ENCODE measurements at regions not wholly inside any gene's neighbourhood (a gene's known extent, or its start where the extent isn't known, plus 50 kb on each side); places are given as distances from the start of the nearest gene placed in this dataset.

GRCh38 chr15:101568821-101569555 is 79.5 kb upstream of the PCSK6 start (continued):
- TF ChIP-seq CTCF (IDR thresholded peaks at IDR 0.05) (no peak), ZBTB43 (CRISPR knock-in tag; IDR thresholded peaks at IDR 0.05) (no peak), ZNF416 (CRISPR knock-in tag; IDR thresholded peaks at IDR 0.05) (no peak), NFE2L1 (CRISPR knock-in tag; IDR thresholded peaks at IDR 0.05) (no peak), ZNF512 (CRISPR knock-in tag; IDR thresholded peaks at IDR 0.05; ENCODE audit: borderline replicate concordance) (no peak), JAZF1 (CRISPR knock-in tag; IDR thresholded peaks at IDR 0.05) (no peak), ZNF423 (CRISPR knock-in tag; IDR thresholded peaks at IDR 0.05) (no peak), TEAD1 (CRISPR knock-in tag; IDR thresholded peaks at IDR 0.05) (no peak)

DNA sequence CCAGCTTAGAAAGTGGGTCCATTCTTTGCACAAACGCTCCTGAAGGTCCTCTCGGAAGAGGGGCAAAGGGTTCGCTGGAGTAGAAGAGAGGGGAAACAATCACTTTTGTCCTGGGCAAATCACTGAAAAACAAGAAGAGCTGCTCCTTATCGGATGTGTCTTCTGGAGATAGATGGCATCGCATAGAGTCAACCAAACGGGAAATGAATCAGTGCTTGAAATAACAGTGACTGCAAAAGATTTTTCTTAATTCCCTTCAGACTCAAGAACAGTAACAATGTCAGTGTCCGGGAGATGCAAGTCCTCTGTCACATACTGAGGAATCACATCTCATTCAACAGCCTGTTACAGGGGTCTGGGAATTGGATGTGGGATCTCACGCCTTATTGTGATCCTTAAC is 78.8 kb upstream of the PCSK6 start:
- Mint-ChIP-seq H3K4me3 (no peak overlapping the region), H3K36me3 (no peaks in the 10 kb centered on the region), H3K27ac (no peak overlapping the region), H3K27me3 (ENCODE audit: low read depth) (no peaks in the 10 kb centered on the region), H3K9me3 (peaks cover 4% of the 10 kb centered on the region; the same call in 1 of the 2 replicates), H3K4me1 (no peaks in the 10 kb centered on the region)
- ChIA-PET CTCF (no interaction called here), POLR2A (no interaction called here)
- ATAC-seq = no peak
- TF ChIP-seq TCF7 (CRISPR knock-in tag; IDR thresholded peaks at IDR 0.05; ENCODE audit: low read depth) = no peak
- TF ChIP-seq MXD4 (CRISPR knock-in tag; IDR thresholded peaks at IDR 0.05; ENCODE audit: borderline replicate concordance) = no peak
- TF ChIP-seq, protein P1, sequence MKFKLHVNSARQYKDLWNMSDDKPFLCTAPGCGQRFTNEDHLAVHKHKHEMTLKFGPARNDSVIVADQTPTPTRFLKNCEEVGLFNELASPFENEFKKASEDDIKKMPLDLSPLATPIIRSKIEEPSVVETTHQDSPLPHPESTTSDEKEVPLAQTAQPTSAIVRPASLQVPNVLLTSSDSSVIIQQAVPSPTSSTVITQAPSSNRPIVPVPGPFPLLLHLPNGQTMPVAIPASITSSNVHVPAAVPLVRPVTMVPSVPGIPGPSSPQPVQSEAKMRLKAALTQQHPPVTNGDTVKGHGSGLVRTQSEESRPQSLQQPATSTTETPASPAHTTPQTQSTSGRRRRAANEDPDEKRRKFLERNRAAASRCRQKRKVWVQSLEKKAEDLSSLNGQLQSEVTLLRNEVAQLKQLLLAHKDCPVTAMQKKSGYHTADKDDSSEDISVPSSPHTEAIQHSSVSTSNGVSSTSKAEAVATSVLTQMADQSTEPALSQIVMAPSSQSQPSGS (CRISPR knock-in tag; IDR thresholded peaks at IDR 0.05; ENCODE audit: borderline replicate concordance, low read depth) = no peak
- TF ChIP-seq ZNF263 (CRISPR knock-in tag; IDR thresholded peaks at IDR 0.05; ENCODE audit: low read depth) = no peak
- TF ChIP-seq ZNF396 (CRISPR knock-in tag; IDR thresholded peaks at IDR 0.05; ENCODE audit: borderline replicate concordance) = no peak
- TF ChIP-seq IRF2 (CRISPR knock-in tag; IDR thresholded peaks at IDR 0.05; ENCODE audit: borderline replicate concordance, low read depth) = no peak
- TF ChIP-seq OVOL2 (CRISPR knock-in tag; IDR thresholded peaks at IDR 0.05; ENCODE audit: borderline replicate concordance) = no peak
- no peak for TF ChIP-seq GRHL2 (CRISPR knock-in tag; IDR thresholded peaks at IDR 0.05; ENCODE audit: insufficient replicate concordance, severe bottlenecking)
- no peak for TF ChIP-seq CREB1 (CRISPR knock-in tag; IDR thresholded peaks at IDR 0.05)
- TF ChIP-seq, protein P2, sequence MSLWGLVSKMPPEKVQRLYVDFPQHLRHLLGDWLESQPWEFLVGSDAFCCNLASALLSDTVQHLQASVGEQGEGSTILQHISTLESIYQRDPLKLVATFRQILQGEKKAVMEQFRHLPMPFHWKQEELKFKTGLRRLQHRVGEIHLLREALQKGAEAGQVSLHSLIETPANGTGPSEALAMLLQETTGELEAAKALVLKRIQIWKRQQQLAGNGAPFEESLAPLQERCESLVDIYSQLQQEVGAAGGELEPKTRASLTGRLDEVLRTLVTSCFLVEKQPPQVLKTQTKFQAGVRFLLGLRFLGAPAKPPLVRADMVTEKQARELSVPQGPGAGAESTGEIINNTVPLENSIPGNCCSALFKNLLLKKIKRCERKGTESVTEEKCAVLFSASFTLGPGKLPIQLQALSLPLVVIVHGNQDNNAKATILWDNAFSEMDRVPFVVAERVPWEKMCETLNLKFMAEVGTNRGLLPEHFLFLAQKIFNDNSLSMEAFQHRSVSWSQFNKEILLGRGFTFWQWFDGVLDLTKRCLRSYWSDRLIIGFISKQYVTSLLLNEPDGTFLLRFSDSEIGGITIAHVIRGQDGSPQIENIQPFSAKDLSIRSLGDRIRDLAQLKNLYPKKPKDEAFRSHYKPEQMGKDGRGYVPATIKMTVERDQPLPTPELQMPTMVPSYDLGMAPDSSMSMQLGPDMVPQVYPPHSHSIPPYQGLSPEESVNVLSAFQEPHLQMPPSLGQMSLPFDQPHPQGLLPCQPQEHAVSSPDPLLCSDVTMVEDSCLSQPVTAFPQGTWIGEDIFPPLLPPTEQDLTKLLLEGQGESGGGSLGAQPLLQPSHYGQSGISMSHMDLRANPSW (CRISPR knock-in tag; conservative IDR thresholded peaks at IDR 0.05; ENCODE audit: low read depth) = no peak
- no peak for DNase-seq (ENCODE audit: low spot score)
